ENCODE measurements at regions not wholly inside any gene's neighbourhood (a gene's known extent, or its start where the extent isn't known, plus 50 kb on each side); places are given as distances from the start of the nearest gene placed in this dataset.

GRCh38 chr20:53845980-53846379 is 224.4 kb downstream of the BCAS1 start:
- TF ChIP-seq EZH2 (IDR thresholded peaks at IDR 0.05) (no peak), CTCF (IDR thresholded peaks at IDR 0.05) (no peak), EZH2phosphoT487 (IDR thresholded peaks at IDR 0.05) (no peak)

All from neural progenitor cell (in vitro differentiated cells).